ENCODE measurements at regions not wholly inside any gene's neighbourhood (a gene's known extent, or its start where the extent isn't known, plus 50 kb on each side); places are given as distances from the start of the nearest gene placed in this dataset.

DNA sequence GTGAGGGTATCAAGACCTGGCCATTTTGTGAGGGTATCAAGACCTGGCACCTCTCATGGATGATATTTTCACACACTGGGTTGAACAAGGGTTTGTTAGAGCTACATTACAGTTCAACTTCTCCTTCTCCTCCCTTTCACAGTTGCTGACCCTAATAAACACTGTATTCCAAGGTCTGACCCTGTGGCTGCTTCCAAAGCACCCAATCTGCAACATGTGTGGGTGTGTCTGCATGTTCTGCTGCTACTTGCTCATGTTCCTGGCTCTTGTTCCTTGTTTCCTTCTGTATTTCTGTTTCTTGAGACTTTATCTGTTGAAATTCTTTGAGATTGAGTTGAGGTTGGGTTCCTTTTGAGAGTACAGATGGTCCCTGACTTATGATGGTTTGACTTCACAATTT, 162.1 kb upstream of the GMDS start:
- no peaks in the 10 kb centered on the region for H3K27me3 ChIP-seq (ENCODE audit: control insufficient read depth, insufficient read depth, low read length)
- no peaks in the 10 kb centered on the region for H3K36me3 ChIP-seq (ENCODE audit: control insufficient read depth in 2 of 3, insufficient read depth in 3 of 3, low read length in 3 of 3)
- H3K4me3 ChIP-seq (ENCODE audit: low read length in 3 of 3), result no peak overlapping the region
- no peak for FAIRE-seq
- intact Hi-C loops (cut with DNase I), result no loop called here
- no peak for DNase-seq
- no peaks in the 10 kb centered on the region for H3K9me3 ChIP-seq (ENCODE audit: control insufficient read depth in 2 of 3, insufficient read depth in 1 of 3, low read length in 3 of 3)
- no peaks in the 10 kb centered on the region for H3K4me1 ChIP-seq (ENCODE audit: control insufficient read depth in 2 of 3, insufficient read depth in 2 of 3, low read depth in 1 of 3, low read length in 3 of 3)
- H3K9ac ChIP-seq (ENCODE audit: low read length in 3 of 3), result no peak overlapping the region
- no peak for TF ChIP-seq CTCF (IDR thresholded peaks at IDR 0.05; ENCODE audit: borderline replicate concordance, extremely low read depth, insufficient read depth)
- no peak overlapping the region for H3K27ac ChIP-seq (ENCODE audit: low read depth in 2 of 2, low read length in 2 of 2)

DNA sequence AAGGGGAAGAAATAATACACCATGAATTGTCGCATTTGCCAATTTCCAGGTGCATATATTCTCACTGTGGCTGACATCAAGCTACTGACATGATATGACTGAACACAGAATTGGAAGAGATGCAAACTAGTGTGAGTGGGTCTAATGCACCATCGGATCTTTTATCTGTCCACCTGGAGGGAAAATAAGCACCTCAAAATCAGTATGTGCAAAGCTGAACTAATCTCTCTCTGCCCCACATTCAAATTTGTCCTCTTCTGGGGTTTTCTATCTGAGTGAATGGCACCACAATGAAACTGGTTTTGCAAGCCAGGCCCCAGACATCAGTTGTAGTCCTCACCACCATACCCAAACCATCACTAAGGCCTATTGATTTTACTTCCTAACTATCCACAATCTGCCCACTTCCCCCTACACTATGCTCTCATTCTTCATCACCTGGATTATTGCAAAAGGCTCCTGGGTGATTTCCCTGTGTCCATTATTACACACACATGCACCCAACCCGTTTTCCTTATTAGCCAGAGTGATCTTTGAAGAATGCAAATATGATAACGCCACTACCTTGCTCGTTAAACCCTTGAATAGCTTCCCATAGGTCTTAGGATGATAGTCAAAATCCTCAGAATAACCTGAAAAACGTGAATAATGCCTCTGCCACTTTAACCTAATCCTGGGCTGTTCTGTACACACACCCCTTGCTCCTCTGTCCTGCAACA, 159.0 kb upstream of the GMDS start:
- no peak for TF ChIP-seq CTCF (IDR thresholded peaks at IDR 0.05; ENCODE audit: borderline replicate concordance, extremely low read depth, insufficient read depth)
- FAIRE-seq (no peak), DNase-seq (no peak)
- Histone ChIP-seq H3K4me1 (ENCODE audit: control insufficient read depth in 2 of 3, insufficient read depth in 2 of 3, low read depth in 1 of 3, low read length in 3 of 3) (no peaks in the 10 kb centered on the region), H3K4me3 (ENCODE audit: low read length in 3 of 3) (no peak overlapping the region), H3K9ac (ENCODE audit: low read length in 3 of 3) (no peak overlapping the region), H3K36me3 (ENCODE audit: control insufficient read depth in 2 of 3, insufficient read depth in 3 of 3, low read length in 3 of 3) (no peaks in the 10 kb centered on the region), H3K27me3 (ENCODE audit: control insufficient read depth, insufficient read depth, low read length) (no peaks in the 10 kb centered on the region), H3K27ac (ENCODE audit: low read depth in 2 of 2, low read length in 2 of 2) (no peak overlapping the region), H3K9me3 (ENCODE audit: control insufficient read depth in 2 of 3, insufficient read depth in 1 of 3, low read length in 3 of 3) (peaks cover 0 to 2% (median 0%) of the 10 kb centered on the region in 3 donors)
- intact Hi-C loops (cut with DNase I), result no loop called here

- H3K9ac ChIP-seq (ENCODE audit: low read length in 3 of 3), result no peak overlapping the region
- intact Hi-C loops (cut with DNase I), result no loop called here
- H3K4me3 ChIP-seq (ENCODE audit: low read length in 3 of 3), result no peak overlapping the region
- FAIRE-seq, result no peak
- no peaks in the 10 kb centered on the region for H3K4me1 ChIP-seq (ENCODE audit: control insufficient read depth in 2 of 3, insufficient read depth in 2 of 3, low read depth in 1 of 3, low read length in 3 of 3)
- no peak overlapping the region for H3K27ac ChIP-seq (ENCODE audit: low read depth in 2 of 2, low read length in 2 of 2)
- no peaks in the 10 kb centered on the region for H3K27me3 ChIP-seq (ENCODE audit: control insufficient read depth, insufficient read depth, low read length)
- peaks cover 0 to 2% (median 0%) of the 10 kb centered on the region in 3 donors for H3K9me3 ChIP-seq (ENCODE audit: control insufficient read depth in 2 of 3, insufficient read depth in 1 of 3, low read length in 3 of 3)
- no peaks in the 10 kb centered on the region for H3K36me3 ChIP-seq (ENCODE audit: control insufficient read depth in 2 of 3, insufficient read depth in 3 of 3, low read length in 3 of 3)
- DNase-seq, result no peak
- TF ChIP-seq CTCF (IDR thresholded peaks at IDR 0.05; ENCODE audit: borderline replicate concordance, extremely low read depth, insufficient read depth), result no peak
Observed at GRCh38 chr6:2403546-2403945, 158.1 kb upstream of the GMDS start.

Measured in kidney (tissue), 13 donors.